K562 (cell line): ENCODE measurements at regions not wholly inside any gene's neighbourhood (a gene's known extent, or its start where the extent isn't known, plus 50 kb on each side); places are given as distances from the start of the nearest gene placed in this dataset.

ENCODE experiments used
- ATAC-seq: fragments of 200-7000 bp; cut with Tn5 transposase; 3 replicates; pipeline ENCODE4 v1.9.1; 2020; ENCODE audit warnings: moderate library complexity
- BruUV-seq: library from RNA; stranded (reverse); fragments of 400-500 nt; replicated peaks from 2 replicates; lab custom pipeline; 2021; lab: Mats Ljungman, UMichigan
- CTCF ChIA-PET: fragments of 300-600 bp; formaldehyde crosslinking; extraction: SDS; loops from one replicate; lab custom pipeline; 2021; ENCODE audit warnings: low intra/inter-chr PET ratio; lab: Yijun Ruan, JAX
- POLR2A ChIA-PET: fragments of 300-600, 350-650 bp; sonication (Branson Sonifier 250); formaldehyde crosslinking; extraction: SDS; loops from one replicate; lab custom pipeline; 2021; ENCODE audit warnings: antibody characterized with exemption, inconsistent platforms; lab: Yijun Ruan, JAX
- DNase-seq, 4 experiments: peaks; one replicate each; pipeline versions ENCODE4 v3.0.0 to v3.0.0-alpha.2; 2011 to 2018; ENCODE audit warnings: low spot score in 3 of 4, mixed read lengths in 3 of 4; ENCODE audit errors: extremely low read depth in 1 of 4
- FAIRE-seq: peaks from 2 replicates; lab custom pipeline; 2011; peaks lifted over from hg19 to GRCh38; lab: Jason Lieb, UNC
- H2AFZ ChIP-seq: 2 replicates; pipeline ENCODE4 v1.6.0; 2011; ENCODE audit warnings: low read depth, low read length, control low read depth, inconsistent platforms
- H3K27ac ChIP-seq: fragments of 200-600 bp; 3 replicates; pipeline ENCODE4 v1.8.0; 2011; ENCODE audit warnings: low read depth, mild to moderate bottlenecking, control low read depth, inconsistent platforms, low read length, moderate library complexity, mixed read lengths; ENCODE audit errors: extremely low read depth
- H3K27me3 ChIP-seq, 2 experiments: fragments of 300-600 bp in 1 of 2; 2 replicates in 1 of 2; 3 replicates in 1 of 2; pipeline versions ENCODE4 v1.6.0 to v1.8.0; 2011; ENCODE audit warnings: inconsistent platforms in 2 of 2, low read length in 2 of 2, mild to moderate bottlenecking in 1 of 2, mixed read lengths in 1 of 2, moderate library complexity in 1 of 2; ENCODE audit not compliant: control insufficient read depth in 2 of 2, insufficient read depth in 2 of 2
- H3K36me3 ChIP-seq: fragments of 300-600 bp; 3 replicates; pipeline ENCODE4 v1.8.0; 2011; ENCODE audit warnings: mild to moderate bottlenecking, low read length, inconsistent platforms; ENCODE audit not compliant: control insufficient read depth, insufficient read depth
- H3K4me1 ChIP-seq, 2 experiments: fragments of 200-600 bp in 1 of 2; replicated peaks in 1 of 2; 2 replicates in 1 of 2; 3 replicates in 1 of 2; pipeline versions ENCODE4 v1.5.1 to v1.8.0; 2011; ENCODE audit warnings: inconsistent platforms in 2 of 2, low read length in 2 of 2, mild to moderate bottlenecking in 1 of 2, mixed read lengths in 1 of 2, moderate library complexity in 1 of 2; ENCODE audit not compliant: control insufficient read depth in 2 of 2, insufficient read depth in 2 of 2
- H3K4me2 ChIP-seq: 2 replicates; pipeline ENCODE4 v1.6.1; 2011; ENCODE audit warnings: low read length, control low read depth, inconsistent platforms, mixed read lengths; ENCODE audit not compliant: insufficient read depth
- H3K4me3 ChIP-seq: fragments of 200-600 bp; sonication (generic), shearing (Covaris generic); 2 replicates; pipeline ENCODE4 v1.5.1; 2016; ENCODE audit warnings: control low read depth, inconsistent platforms
- H3K79me2 ChIP-seq: fragments of 200-600 bp; 3 replicates; pipeline ENCODE4 v1.8.0; 2011; ENCODE audit warnings: low read length, inconsistent platforms; ENCODE audit not compliant: control insufficient read depth, insufficient read depth
- H3K9ac ChIP-seq, 2 experiments: 2 replicates each; pipeline versions ENCODE4 v1.6.0 to v1.6.1; 2011; ENCODE audit warnings: low read depth in 2 of 2, low read length in 2 of 2, control low read depth in 1 of 2, inconsistent platforms in 1 of 2, mild to moderate bottlenecking in 1 of 2, mixed read lengths in 1 of 2; ENCODE audit not compliant: insufficient read depth in 1 of 2
- H3K9me1 ChIP-seq: one replicate; pipeline ENCODE4 v1.6.0; 2011; ENCODE audit warnings: inconsistent platforms, mild to moderate bottlenecking, low read length, moderate library complexity; ENCODE audit not compliant: control insufficient read depth, insufficient read depth
- H3K9me3 ChIP-seq: replicated peaks from 2 replicates; pipeline ENCODE4 v1.5.1; 2011; ENCODE audit warnings: low read depth, low read length, inconsistent platforms; ENCODE audit not compliant: control insufficient read depth, insufficient read depth
- H4K20me1 ChIP-seq: replicated peaks from 2 replicates; pipeline ENCODE4 v1.6.1; 2011; ENCODE audit warnings: low read length, inconsistent platforms, mixed read lengths; ENCODE audit not compliant: control insufficient read depth, insufficient read depth
- ATF4 ChIP-seq: fragments of 450-650 bp; formaldehyde crosslinking; IDR thresholded peaks from 2 replicates; pipeline ENCODE4 v1.4.0; 2022; ENCODE audit warnings: mild to moderate bottlenecking, moderate library complexity
- CSDE1 ChIP-seq, 2 experiments: fragments of 450-650 bp; IDR thresholded peaks; 2 replicates each; pipeline ENCODE4 v1.6.1; 2016; ENCODE audit warnings: mild to moderate bottlenecking in 1 of 2
- FOXK1 ChIP-seq: sonication (generic); formaldehyde crosslinking; IDR thresholded peaks from 2 replicates; pipeline ENCODE4 v1.8.0; 2022; ENCODE audit warnings: missing genetic modification reagents, mild to moderate bottlenecking, borderline replicate concordance
- FOXP1 ChIP-seq: sonication (generic); formaldehyde crosslinking; IDR thresholded peaks from 2 replicates; pipeline ENCODE4 v1.8.0; 2022; ENCODE audit warnings: mild to moderate bottlenecking, missing genetic modification reagents
- GABPA ChIP-seq: fragments of 200-800 bp; sonication (Bioruptor generic); conservative IDR thresholded peaks from 2 replicates; pipeline ENCODE4 v1.6.1; 2016; ENCODE audit warnings: low read depth, missing genetic modification characterization, missing compliant biosample characterization
- HIVEP1 ChIP-seq: fragments of 250-450 bp; sonication (Bioruptor Pico); IDR thresholded peaks from 2 replicates; pipeline ENCODE4 v1.4.0; 2020; ENCODE audit warnings: mild to moderate bottlenecking
- HNRNPL ChIP-seq: fragments of 200-400 bp; formaldehyde crosslinking; IDR thresholded peaks from 2 replicates; pipeline ENCODE4 v1.6.1; 2017; ENCODE audit warnings: low read depth, mild to moderate bottlenecking, low read length
- MBD2 ChIP-seq: sonication (generic); IDR thresholded peaks from 2 replicates; pipeline ENCODE4 v1.6.1; 2016; ENCODE audit warnings: low read depth, borderline replicate concordance
- MED1 ChIP-seq: sonication (generic); formaldehyde crosslinking; IDR thresholded peaks from 2 replicates; pipeline ENCODE4 v1.8.1; 2023; ENCODE audit warnings: missing genetic modification reagents, borderline replicate concordance
- NEUROD1 ChIP-seq: fragments of 150-350 bp; IDR thresholded peaks from 2 replicates; pipeline ENCODE4 v1.6.1; 2014; ENCODE audit warnings: borderline replicate concordance, low read length, low read depth; ENCODE audit not compliant: partially characterized antibody
- PCBP2 ChIP-seq: fragments of 200-400 bp; formaldehyde crosslinking; IDR thresholded peaks from 2 replicates; pipeline ENCODE4 v1.6.1; 2018; ENCODE audit warnings: low read length, low read depth, mild to moderate bottlenecking, moderate library complexity; ENCODE audit not compliant: poor library complexity, severe bottlenecking
- PPARD ChIP-seq: fragments of 250-450 bp; sonication (Bioruptor Pico); IDR thresholded peaks from 2 replicates; pipeline ENCODE4 v1.8.0; 2022; ENCODE audit warnings: inconsistent platforms, mild to moderate bottlenecking, moderate library complexity
- SIN3A ChIP-seq, 2 experiments: fragments of 150-350 bp in 1 of 2; IDR thresholded peaks; 2 replicates each; pipeline ENCODE4 v1.6.1; 2011 to 2016; ENCODE audit warnings: borderline replicate concordance in 2 of 2, low read depth in 2 of 2, low read length in 2 of 2, mild to moderate bottlenecking in 2 of 2, moderate library complexity in 2 of 2; ENCODE audit not compliant: control insufficient read depth in 1 of 2
- SRF ChIP-seq, 2 experiments: fragments of 250-450, 450-650 bp in 1 of 2; sonication (Bioruptor Pico) in 1 of 2; sonication (generic) in 1 of 2; formaldehyde crosslinking; IDR thresholded peaks; 2 replicates each; pipeline versions ENCODE4 v1.5.0 to v1.5.1; 2020 to 2022; ENCODE audit warnings: mild to moderate bottlenecking in 1 of 2, missing genetic modification reagents in 1 of 2
- TBP ChIP-seq: optimal IDR thresholded peaks from 2 replicates; pipeline ENCODE3; 2011; ENCODE audit warnings: low read depth, low read length, improper control_type of control experiment
- ZNF280A ChIP-seq: fragments of 450-650 bp; IDR thresholded peaks from 2 replicates; pipeline ENCODE4 v1.6.1; 2018; ENCODE audit warnings: mild to moderate bottlenecking, low read depth; ENCODE audit not compliant: partially characterized antibody
- WGBS: fragments of 100-300 bp; shearing (Covaris generic); methylation state at CpG from one replicate; pipeline ENCODE4 v1.1.6; 2016; ENCODE audit warnings: low coverage, mixed read lengths; ENCODE audit not compliant: insufficient coverage; ENCODE audit errors: missing lambda C conversion rate; 5-methylcytosine and 5-hydroxymethylcytosine counted together
- in situ Hi-C: fragments of 300-500 bp; cut with MboI; formaldehyde crosslinking; loops from 4 replicates; pipeline ENCODE4 v1.15.0; 2018; ENCODE audit warnings: inconsistent platforms, mixed read lengths
- intact Hi-C: fragments of 100-400 bp; cut with micrococcal nuclease; formaldehyde crosslinking; loops from 2 replicates; pipeline ENCODE4 v1.14.2; 2022

GRCh38 chr10:1923998-1924397 lies 186.7 kb upstream of the ADARB2 start (continued):
- no peak for TF ChIP-seq FOXP1 (CRISPR knock-in tag)
- TF ChIP-seq PCBP2 = no peak
- TF ChIP-seq SRF (CRISPR knock-in tag; IDR thresholded peaks at IDR 0.05) = no peak
- TF ChIP-seq NEUROD1 = no peak

- 1% methylated on average over 8 of the region's 8 CpGs for WGBS
Measured at GRCh38 chr10:1923586-1923985, 186.3 kb upstream of the ADARB2 start.

More at GRCh38 chr10:1923586-1923985, 186.3 kb upstream of the ADARB2 start:
- POLR2A ChIA-PET = no interaction called here
- no peak for FAIRE-seq
- no peak overlapping the region for H3K4me3 ChIP-seq
- no peak for TF ChIP-seq HNRNPL
- TF ChIP-seq SIN3A (IDR thresholded peaks at IDR 0.05; ENCODE audit: borderline replicate concordance in 2 of 2, control insufficient read depth in 1 of 2, low read depth in 2 of 2, low read length in 2 of 2) = no peak
- no peak for TF ChIP-seq TBP
- TF ChIP-seq MED1 = no peak
- no peak for TF ChIP-seq ZNF280A
- no peak for TF ChIP-seq MBD2
- no peak for TF ChIP-seq GABPA (tag)
- TF ChIP-seq FOXK1 (CRISPR knock-in tag) = no peak
- no peak for TF ChIP-seq CSDE1 (IDR thresholded peaks at IDR 0.05)
- no peak for TF ChIP-seq HIVEP1 (CRISPR knock-in tag)
- no peak for TF ChIP-seq PPARD (CRISPR knock-in tag)
- TF ChIP-seq ATF4 (CRISPR knock-in tag) = no peak
- TF ChIP-seq, all 486 proteins: peak for 0
- ATAC-seq (no peak), DNase-seq (no peak)
- in situ Hi-C loops = no loop called here
- no TSS peak for BruUV-seq
- Histone ChIP-seq H3K9ac (no peak overlapping the region), H3K79me2 (no peaks in the 10 kb centered on the region), H2AFZ (no peak overlapping the region), H3K36me3 (no peaks in the 10 kb centered on the region), H3K27ac (no peak overlapping the region), H4K20me1 (no peaks in the 10 kb centered on the region), H3K9me1 (no peaks in the 10 kb centered on the region), H3K4me2 (no peak overlapping the region), H3K27me3 (peaks cover 5 to 9% of the 10 kb centered on the region in 2 experiments; a peak in 2 of 5 replicates), H3K9me3 (no peaks in the 10 kb centered on the region), H3K4me1 (no peaks in the 10 kb centered on the region)
- CTCF ChIA-PET = no interaction called here
- intact Hi-C loops = no loop called here
